NCI-H1105 (cell line): ENCODE measurements at regions not wholly inside any gene's neighbourhood (a gene's known extent, or its start where the extent isn't known, plus 50 kb on each side); places are given as distances from the start of the nearest gene placed in this dataset.

Source experiments
- DNase-seq: peaks from one replicate; lab custom pipeline; 2025; lab: John Stamatoyannopoulos, UW

- no peak for DNase-seq
Observed at GRCh38 chr22:22395245-22395644, 113.3 kb downstream of the ZNF280B start.

GRCh38 chr22:22396741-22397291, 111.7 kb downstream of the ZNF280B start:
- no peak for DNase-seq

- DNase-seq: no peak
Observed at GRCh38 chr22:22397292-22397870, 111.2 kb downstream of the ZNF280B start.

GRCh38 chr22:22397875-22398524, 110.5 kb downstream of the ZNF280B start:
- DNase-seq: no peak

- DNase-seq: no peak
Observed at GRCh38 chr22:22398530-22399327, 109.8 kb downstream of the ZNF280B start.

- no peak for DNase-seq
Observed at GRCh38 chr22:22400099-22400498, 108.4 kb downstream of the ZNF280B start.

GRCh38 chr22:22400964-22401363, 107.6 kb downstream of the ZNF280B start:
- DNase-seq: no peak

- no peak for DNase-seq
Observed at GRCh38 chr22:22401381-22401780, 107.2 kb downstream of the ZNF280B start.

GRCh38 chr22:22403306-22403705, 105.2 kb downstream of the ZNF280B start:
- no peak for DNase-seq

- no peak for DNase-seq
Observed at GRCh38 chr22:22403771-22404170, 104.8 kb downstream of the ZNF280B start.

GRCh38 chr22:22404598-22405284, 103.8 kb downstream of the ZNF280B start:
- no peak for DNase-seq

- no peak for DNase-seq
Observed at GRCh38 chr22:22406445-22407027, 102.0 kb downstream of the ZNF280B start.

GRCh38 chr22:22407061-22407460, 101.5 kb downstream of the ZNF280B start:
- DNase-seq: no peak

GRCh38 chr22:22408269-22408668, 100.3 kb downstream of the ZNF280B start:
- no peak for DNase-seq

- no peak for DNase-seq
Observed at GRCh38 chr22:22408731-22409696, 99.5 kb downstream of the ZNF280B start.

- no peak for DNase-seq
Observed at GRCh38 chr22:22410121-22410520, 98.4 kb downstream of the ZNF280B start.

GRCh38 chr22:22410677-22411076, 97.9 kb downstream of the ZNF280B start:
- DNase-seq: no peak

GRCh38 chr22:22414266-22414665, 94.3 kb downstream of the ZNF280B start:
- no peak for DNase-seq

- DNase-seq: no peak
Observed at GRCh38 chr22:22417495-22418162, 90.9 kb downstream of the ZNF280B start.

GRCh38 chr22:22418163-22418549, 90.4 kb downstream of the ZNF280B start:
- no peak for DNase-seq
